Smooth muscle cell (in vitro differentiated cells): ENCODE measurements at regions not wholly inside any gene's neighbourhood (a gene's known extent, or its start where the extent isn't known, plus 50 kb on each side); places are given as distances from the start of the nearest gene placed in this dataset.

Source experiments
- DNase-seq: peaks from one replicate; lab custom pipeline; 2025; ENCODE audit not compliant: unreplicated experiment; lab: John Stamatoyannopoulos, UW
- H2AFZ ChIP-seq: fragments of 200-600 bp; sonication (generic); 2 replicates; pipeline ENCODE4 v1.6.0; 2016; ENCODE audit warnings: antibody characterized with exemption, low read depth, mild to moderate bottlenecking
- H3F3A ChIP-seq: fragments of 200-600 bp; sonication (generic); 2 replicates; pipeline ENCODE4 v1.6.0; 2017; ENCODE audit warnings: antibody characterized with exemption, low read depth
- H3K27ac ChIP-seq: fragments of 200-600 bp; sonication (generic); 2 replicates; pipeline ENCODE4 v1.5.1; 2016; ENCODE audit warnings: low read depth, mild to moderate bottlenecking
- H3K27me3 ChIP-seq: fragments of 200-600 bp; sonication (generic); 2 replicates; pipeline ENCODE4 v1.6.1; 2016; ENCODE audit warnings: low read depth, mild to moderate bottlenecking
- H3K36me3 ChIP-seq: fragments of 200-600 bp; sonication (generic); 2 replicates; pipeline ENCODE4 v1.5.1; 2016; ENCODE audit warnings: low read depth
- H3K4me1 ChIP-seq: fragments of 200-600 bp; sonication (generic); 2 replicates; pipeline ENCODE4 v1.5.1; 2016; ENCODE audit warnings: low read depth
- H3K4me2 ChIP-seq: fragments of 200-600 bp; sonication (generic); 2 replicates; pipeline ENCODE4 v1.6.0; 2016; ENCODE audit warnings: mild to moderate bottlenecking
- H3K4me3 ChIP-seq: fragments of 200-600 bp; sonication (generic); 2 replicates; pipeline ENCODE4 v1.5.1; 2016; ENCODE audit warnings: mild to moderate bottlenecking
- H3K79me2 ChIP-seq: fragments of 200-600 bp; sonication (generic); 2 replicates; pipeline ENCODE4 v1.6.0; 2016; ENCODE audit warnings: low read depth, mild to moderate bottlenecking
- H3K9ac ChIP-seq: fragments of 200-600 bp; sonication (generic); 2 replicates; pipeline ENCODE4 v1.6.0; 2016; ENCODE audit warnings: low read depth
- H3K9me3 ChIP-seq: fragments of 200-600 bp; sonication (generic); replicated peaks from 2 replicates; pipeline ENCODE4 v1.5.1; 2016; ENCODE audit warnings: low read depth
- H4K20me1 ChIP-seq: fragments of 200-600 bp; sonication (generic); 2 replicates; pipeline ENCODE4 v1.6.0; 2016; ENCODE audit warnings: low read depth
- CTCF ChIP-seq: fragments of 200-600 bp; sonication (generic); IDR thresholded peaks from 2 replicates; pipeline ENCODE4 v1.5.1; 2017; ENCODE audit warnings: borderline replicate concordance, mild to moderate bottlenecking, antibody characterized with exemption; ENCODE audit not compliant: insufficient read depth, poor library complexity, severe bottlenecking
- WGBS: methylation state at CpG from one replicate; pipeline ENCODE4 v1.1.7; 2016; ENCODE audit warnings: low lambda C conversion rate; 5-methylcytosine and 5-hydroxymethylcytosine counted together

- H3K79me2 ChIP-seq, result no peaks in the 10 kb centered on the region
Observed at GRCh38 chr2:226275215-226275614, 524.4 kb downstream of the IRS1 start.

GRCh38 chr2:226274143-226274542 is 525.5 kb downstream of the IRS1 start:
- H3K27ac ChIP-seq, result no peak overlapping the region
- no peaks in the 10 kb centered on the region for H3K36me3 ChIP-seq
- H3K79me2 ChIP-seq, result no peaks in the 10 kb centered on the region
- no peak overlapping the region for H2AFZ ChIP-seq
- no peaks in the 10 kb centered on the region for H3F3A ChIP-seq
- WGBS, result 76% methylated on average over 8 of the region's 8 CpGs
- H4K20me1 ChIP-seq, result no peaks in the 10 kb centered on the region
- H3K9me3 ChIP-seq, result no peaks in the 10 kb centered on the region
- no peak overlapping the region for H3K4me3 ChIP-seq
- H3K27me3 ChIP-seq, result no peaks in the 10 kb centered on the region
- no peak for DNase-seq
- no peak for TF ChIP-seq CTCF
- no peak overlapping the region for H3K9ac ChIP-seq
- H3K4me2 ChIP-seq, result no peak overlapping the region
- H3K4me1 ChIP-seq, result no peaks in the 10 kb centered on the region

More at GRCh38 chr2:226275215-226275614, 524.4 kb downstream of the IRS1 start:
- no peak overlapping the region for H2AFZ ChIP-seq
- no peaks in the 10 kb centered on the region for H3K36me3 ChIP-seq
- no peak overlapping the region for H3K4me2 ChIP-seq
- WGBS, result 96% methylated on average over 1 of the region's 1 CpG
- H3K4me1 ChIP-seq, result no peaks in the 10 kb centered on the region
- no peaks in the 10 kb centered on the region for H3K27me3 ChIP-seq
- no peak for TF ChIP-seq CTCF
- H3K4me3 ChIP-seq, result no peak overlapping the region
- H3F3A ChIP-seq, result no peaks in the 10 kb centered on the region
- no peak overlapping the region for H3K9ac ChIP-seq
- DNase-seq, result no peak
- no peak overlapping the region for H3K27ac ChIP-seq
- H3K9me3 ChIP-seq, result no peaks in the 10 kb centered on the region
- H4K20me1 ChIP-seq, result no peaks in the 10 kb centered on the region

GRCh38 chr2:226273440-226273839 is 526.2 kb downstream of the IRS1 start:
- Histone ChIP-seq H3K4me2 (no peak overlapping the region), H3K36me3 (no peaks in the 10 kb centered on the region), H3K9me3 (no peaks in the 10 kb centered on the region), H3K27me3 (no peaks in the 10 kb centered on the region), H3K9ac (no peak overlapping the region), H3K4me1 (no peaks in the 10 kb centered on the region), H4K20me1 (no peaks in the 10 kb centered on the region), H3K79me2 (no peaks in the 10 kb centered on the region), H3F3A (no peaks in the 10 kb centered on the region), H3K4me3 (no peak overlapping the region), H2AFZ (no peak overlapping the region), H3K27ac (no peak overlapping the region)
- DNase-seq, result no peak
- TF ChIP-seq CTCF, result no peak

- WGBS, result 73% methylated on average over 1 of the region's 1 CpG
- Histone ChIP-seq H3K27ac (no peak overlapping the region), H3K79me2 (no peaks in the 10 kb centered on the region), H3K4me1 (no peaks in the 10 kb centered on the region), H2AFZ (no peak overlapping the region), H3K4me2 (no peak overlapping the region), H3K9me3 (no peaks in the 10 kb centered on the region), H3K27me3 (no peaks in the 10 kb centered on the region), H3K36me3 (no peaks in the 10 kb centered on the region), H3K9ac (no peak overlapping the region), H3F3A (no peaks in the 10 kb centered on the region), H3K4me3 (no peak overlapping the region), H4K20me1 (no peaks in the 10 kb centered on the region)
- TF ChIP-seq CTCF, result no peak
- DNase-seq, result no peak
Observed at GRCh38 chr2:226272435-226272834, 527.2 kb downstream of the IRS1 start.
